Prostate gland (tissue), 2 donors: ENCODE measurements at regions not wholly inside any gene's neighbourhood (a gene's known extent, or its start where the extent isn't known, plus 50 kb on each side); places are given as distances from the start of the nearest gene placed in this dataset.

Experiments
- DNase-seq: peaks from one replicate; pipeline ENCODE4 v3.0.0-alpha.2; 2019; ENCODE audit warnings: low spot score
- H3K27ac ChIP-seq, 2 donors: fragments of 200-600 bp; sonication (generic); 2 replicates each; pipeline ENCODE4 v1.5.1; 2017 to 2019
- H3K27me3 ChIP-seq: fragments of 200-600 bp; sonication (generic); replicated peaks from 2 replicates; pipeline ENCODE4 v1.5.1; 2019; ENCODE audit not compliant: insufficient read depth
- H3K36me3 ChIP-seq, 2 donors: fragments of 200-600 bp; sonication (generic); 1 replicate in 1 of 2; 2 replicates in 1 of 2; pipeline versions ENCODE4 v1.5.1 to v1.8.1; 2017 to 2019
- H3K4me1 ChIP-seq: fragments of 200-600 bp; sonication (generic); replicated peaks from 2 replicates; pipeline ENCODE4 v1.5.1; 2019
- H3K4me3 ChIP-seq, 2 donors: fragments of 200-600 bp; sonication (generic); 2 replicates each; pipeline ENCODE4 v1.5.1; 2017 to 2019
- H3K9me3 ChIP-seq: fragments of 200-600 bp; sonication (generic); 2 replicates; pipeline ENCODE4 v1.5.1; 2017
- CTCF ChIP-seq, 4 experiments: fragments of 200-600 bp in 2 of 4; fragments of 450-650 bp in 2 of 4; sonication (generic) in 2 of 4; IDR thresholded peaks; 1 replicate in 3 of 4; 2 replicates in 1 of 4; pipeline ENCODE4 v1.5.1; 2016 to 2019; ENCODE audit warnings: antibody characterized with exemption in 4 of 4, mild to moderate bottlenecking in 2 of 4, moderate library complexity in 2 of 4
- POLR2A ChIP-seq: fragments of 450-650 bp; IDR thresholded peaks from one replicate; pipeline ENCODE4 v1.6.1; 2016; ENCODE audit warnings: antibody characterized with exemption, mild to moderate bottlenecking
- POLR2AphosphoS5 ChIP-seq: sonication (generic); formaldehyde crosslinking; IDR thresholded peaks from one replicate; pipeline ENCODE4 v1.6.1; 2017; ENCODE audit warnings: antibody characterized with exemption
- WGBS: methylation state at CpG from one replicate; pipeline ENCODE4 v1.1.5; 2018; 5-methylcytosine and 5-hydroxymethylcytosine counted together
- intact Hi-C: fragments of 100-400 bp; cut with DNase I; formaldehyde crosslinking; loops from one replicate; pipeline ENCODE4 v1.14.2; 2022

DNA sequence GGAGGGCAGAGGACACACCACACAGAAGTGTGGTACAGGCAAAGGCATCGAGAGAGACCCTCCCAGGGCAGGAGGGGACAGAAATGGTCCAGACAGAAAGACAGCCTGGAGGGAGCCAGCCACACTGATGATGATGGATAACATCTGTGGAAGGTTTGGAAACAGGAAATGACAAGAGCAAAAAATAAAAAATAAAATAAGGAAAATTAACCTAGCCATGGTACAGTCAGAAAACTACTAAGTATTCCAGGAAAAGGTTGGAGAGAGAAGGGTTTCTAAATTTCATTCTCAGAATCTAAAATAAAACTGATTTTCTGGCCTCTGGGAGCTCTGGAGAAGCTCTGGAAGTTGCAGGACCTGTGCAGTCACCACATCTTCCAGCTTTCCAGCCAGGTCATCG, 115.2 kb upstream of the VSTM2B start:
- H3K27me3 ChIP-seq, result no peaks in the 10 kb centered on the region

GRCh38 chr19:29411113-29411581, 114.6 kb upstream of the VSTM2B start:
- TF ChIP-seq CTCF (IDR thresholded peaks at IDR 0.05) (no peak), POLR2AphosphoS5 (no peak), POLR2A (no peak)
- H3K27ac ChIP-seq, result no peak overlapping the region
- no peaks in the 10 kb centered on the region for H3K36me3 ChIP-seq
- no peak overlapping the region for H3K4me3 ChIP-seq
- no peak for DNase-seq
- no peaks in the 10 kb centered on the region for H3K27me3 ChIP-seq
- H3K4me1 ChIP-seq, result no peaks in the 10 kb centered on the region
- H3K9me3 ChIP-seq, result no peaks in the 10 kb centered on the region
- WGBS, result 60% methylated on average over 17 of the region's 17 CpGs
- intact Hi-C loops, result no loop called here

More for the DNA sequence above, 115.2 kb upstream of the VSTM2B start:
- 65% methylated on average over 2 of the region's 2 CpGs for WGBS
- H3K36me3 ChIP-seq, result no peaks in the 10 kb centered on the region
- no peaks in the 10 kb centered on the region for H3K9me3 ChIP-seq
- TF ChIP-seq POLR2A (no peak), CTCF (IDR thresholded peaks at IDR 0.05) (no peak), POLR2AphosphoS5 (no peak)
- intact Hi-C loops, result no loop called here
- no peak for DNase-seq
- no peaks in the 10 kb centered on the region for H3K4me1 ChIP-seq
- no peak overlapping the region for H3K27ac ChIP-seq
- no peak overlapping the region for H3K4me3 ChIP-seq

GRCh38 chr19:29413435-29413834, 112.4 kb upstream of the VSTM2B start:
- Histone ChIP-seq H3K9me3 (no peaks in the 10 kb centered on the region), H3K4me1 (no peaks in the 10 kb centered on the region), H3K27ac (no peak overlapping the region), H3K36me3 (no peaks in the 10 kb centered on the region), H3K27me3 (no peaks in the 10 kb centered on the region), H3K4me3 (no peak overlapping the region)
- DNase-seq, result no peak
- TF ChIP-seq POLR2AphosphoS5 (no peak), POLR2A (no peak), CTCF (IDR thresholded peaks at IDR 0.05) (no peak)
- 61% methylated on average over 3 of the region's 3 CpGs for WGBS
- intact Hi-C loops, result no loop called here

DNA sequence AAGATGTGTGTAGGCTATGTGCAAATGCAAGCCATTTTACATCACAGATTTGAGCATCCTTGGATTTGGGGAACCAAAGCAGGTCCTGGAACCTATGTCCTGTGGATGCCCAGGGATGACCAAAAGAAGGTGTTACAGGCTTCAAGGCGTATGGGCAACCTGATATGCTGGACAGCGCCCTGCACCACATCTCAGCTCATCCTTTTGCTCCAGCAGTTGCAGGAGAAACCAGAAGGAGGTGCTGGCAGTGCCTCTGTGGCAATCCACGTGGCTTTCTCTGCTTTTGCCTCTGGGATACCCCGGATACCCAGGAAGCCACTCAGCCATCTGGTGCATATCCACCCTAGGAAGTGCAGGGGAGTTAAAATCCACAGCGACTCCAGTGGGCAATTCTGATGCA, 110.3 kb upstream of the VSTM2B start:
- no peak for TF ChIP-seq CTCF (IDR thresholded peaks at IDR 0.05)
- no peak for TF ChIP-seq POLR2A
- TF ChIP-seq POLR2AphosphoS5, result no peak
- 53% methylated on average over 5 of the region's 5 CpGs for WGBS

GRCh38 chr19:29417048-29417447, 108.7 kb upstream of the VSTM2B start:
- no peak for DNase-seq
- H3K4me1 ChIP-seq, result no peaks in the 10 kb centered on the region
- H3K4me3 ChIP-seq, result no peak overlapping the region
- no peaks in the 10 kb centered on the region for H3K27me3 ChIP-seq
- TF ChIP-seq CTCF (IDR thresholded peaks at IDR 0.05) (no peak), POLR2A (no peak), POLR2AphosphoS5 (no peak)
- no peak overlapping the region for H3K27ac ChIP-seq
- H3K36me3 ChIP-seq, result no peaks in the 10 kb centered on the region
- intact Hi-C loops, result no loop called here
- H3K9me3 ChIP-seq, result no peaks in the 10 kb centered on the region
- 53% methylated on average over 4 of the region's 4 CpGs for WGBS

More for the DNA sequence above, 110.3 kb upstream of the VSTM2B start:
- H3K4me1 ChIP-seq, result no peaks in the 10 kb centered on the region
- H3K27me3 ChIP-seq, result no peaks in the 10 kb centered on the region
- intact Hi-C loops, result no loop called here
- DNase-seq, result no peak
- H3K36me3 ChIP-seq, result no peaks in the 10 kb centered on the region
- no peak overlapping the region for H3K4me3 ChIP-seq
- H3K9me3 ChIP-seq, result no peaks in the 10 kb centered on the region
- H3K27ac ChIP-seq, result no peak overlapping the region
